GM12892 (cell line): ENCODE measurements at regions not wholly inside any gene's neighbourhood (a gene's known extent, or its start where the extent isn't known, plus 50 kb on each side); places are given as distances from the start of the nearest gene placed in this dataset.

Source experiments
- DNase-seq: peaks from one replicate; pipeline ENCODE4 v3.0.0; 2011; ENCODE audit not compliant: insufficient read length
- FAIRE-seq: peaks from 2 replicates; lab custom pipeline; 2011; peaks lifted over from hg19 to GRCh38; lab: Jason Lieb, UNC
- POLR2A ChIP-seq: IDR thresholded peaks from 2 replicates; pipeline ENCODE4 v1.6.1; 2011; ENCODE audit warnings: low read depth, low read length, control low read depth
- POLR2AphosphoS5 ChIP-seq: IDR thresholded peaks from 2 replicates; pipeline ENCODE4 v1.6.1; 2011; ENCODE audit warnings: low read depth, low read length, control low read depth
- TAF1 ChIP-seq: IDR thresholded peaks from 2 replicates; pipeline ENCODE4 v1.6.1; 2011; ENCODE audit warnings: low read depth, mild to moderate bottlenecking, control low read depth, low read length, borderline replicate concordance

DNA sequence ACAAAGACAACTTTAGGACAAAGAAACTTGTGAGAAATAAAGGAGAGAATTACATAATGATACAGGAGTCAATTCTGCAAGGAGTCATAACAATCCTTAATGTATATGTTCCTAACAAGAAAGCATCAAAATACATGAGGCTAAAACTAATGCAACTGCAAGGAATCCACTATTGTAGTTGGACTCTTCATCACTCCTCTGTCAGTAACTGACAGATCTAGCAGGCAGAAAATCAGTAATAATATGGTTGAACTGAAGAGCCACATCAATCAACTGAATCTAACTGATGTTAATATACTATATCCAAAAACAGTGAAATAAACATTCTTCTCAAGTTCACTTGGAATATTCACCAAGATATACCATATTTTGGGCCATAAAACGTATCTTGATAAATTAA lies 1806.4 kb upstream of the CELF4 start:
- TF ChIP-seq POLR2AphosphoS5 (no peak), TAF1 (no peak), POLR2A (no peak)
- DNase-seq: no peak
- no peak for FAIRE-seq

DNA sequence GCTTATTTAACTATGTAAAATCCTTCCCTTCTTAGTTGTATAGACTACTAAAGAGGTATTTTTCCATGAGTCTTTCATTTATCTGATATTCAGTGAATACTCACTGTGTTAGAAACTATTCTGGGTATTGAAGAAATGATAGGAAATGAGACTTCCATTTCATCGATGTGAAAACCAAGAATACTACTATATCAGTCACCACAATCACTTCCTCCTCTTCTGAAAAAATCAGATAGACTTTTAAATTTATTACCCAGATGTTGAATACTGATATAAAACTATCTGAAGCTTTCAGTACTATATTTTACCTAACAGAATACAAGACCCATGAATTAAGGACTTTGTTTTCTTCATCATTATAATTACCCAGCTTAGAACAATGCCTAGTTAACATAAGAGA lies 1801.1 kb upstream of the CELF4 start:
- TF ChIP-seq POLR2AphosphoS5: no peak
- TF ChIP-seq POLR2A: no peak
- no peak for TF ChIP-seq TAF1
- DNase-seq (no peak), FAIRE-seq (no peak)

DNA sequence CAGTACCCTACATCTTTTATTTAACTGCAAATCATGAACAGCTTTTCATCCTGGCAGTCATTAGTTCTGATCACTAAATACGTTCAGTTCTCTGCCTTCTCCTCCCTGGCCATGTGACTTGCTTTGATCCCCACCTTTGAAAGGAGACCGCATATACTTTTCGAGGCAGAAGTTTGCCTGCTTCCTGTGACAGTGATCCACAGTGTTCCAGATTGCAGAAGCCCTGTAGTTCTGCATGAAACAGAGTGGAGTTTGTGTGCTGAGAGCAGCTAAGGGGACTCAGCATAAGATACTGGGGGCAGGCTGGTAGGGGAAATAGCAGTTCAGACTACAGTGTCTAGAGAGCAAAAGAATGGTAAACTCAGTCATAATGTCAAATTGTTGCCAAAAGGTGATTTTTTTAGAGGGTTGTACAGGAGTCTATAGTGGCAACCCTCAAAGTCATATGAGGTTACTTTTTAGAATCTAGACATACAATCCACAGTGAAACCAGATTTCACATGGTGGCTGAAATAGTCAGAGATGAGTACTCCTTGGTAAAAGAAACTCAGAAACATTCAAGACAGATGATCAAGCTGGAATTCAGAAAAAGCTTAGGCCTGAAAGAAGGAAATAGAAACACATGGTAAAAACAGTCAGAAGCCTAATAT lies 1800.4 kb upstream of the CELF4 start:
- FAIRE-seq (no peak), DNase-seq (no peak)
- TF ChIP-seq POLR2A (no peak), TAF1 (no peak), POLR2AphosphoS5 (no peak)

DNA sequence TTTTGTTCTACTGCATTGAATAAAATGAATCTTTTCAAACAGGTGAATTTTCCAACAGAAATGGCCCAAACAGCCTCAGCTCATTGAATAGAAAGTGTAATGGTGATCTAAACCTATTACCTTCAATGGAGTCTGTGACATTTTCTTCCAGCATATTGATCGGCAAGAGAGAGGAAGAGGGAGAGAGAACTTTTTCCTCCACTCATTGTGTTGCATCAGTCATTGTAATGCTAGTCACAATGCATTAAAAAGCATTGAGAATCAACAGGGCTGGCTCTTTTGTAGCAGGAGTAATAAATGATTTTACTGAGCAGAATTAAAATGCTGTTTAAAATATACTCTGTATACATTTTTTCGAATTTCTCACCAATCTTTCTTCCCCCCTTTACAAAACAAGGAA lies 1794.5 kb upstream of the CELF4 start:
- DNase-seq (no peak), FAIRE-seq (no peak)
- no peak for TF ChIP-seq POLR2AphosphoS5
- no peak for TF ChIP-seq TAF1
- TF ChIP-seq POLR2A: no peak

DNA sequence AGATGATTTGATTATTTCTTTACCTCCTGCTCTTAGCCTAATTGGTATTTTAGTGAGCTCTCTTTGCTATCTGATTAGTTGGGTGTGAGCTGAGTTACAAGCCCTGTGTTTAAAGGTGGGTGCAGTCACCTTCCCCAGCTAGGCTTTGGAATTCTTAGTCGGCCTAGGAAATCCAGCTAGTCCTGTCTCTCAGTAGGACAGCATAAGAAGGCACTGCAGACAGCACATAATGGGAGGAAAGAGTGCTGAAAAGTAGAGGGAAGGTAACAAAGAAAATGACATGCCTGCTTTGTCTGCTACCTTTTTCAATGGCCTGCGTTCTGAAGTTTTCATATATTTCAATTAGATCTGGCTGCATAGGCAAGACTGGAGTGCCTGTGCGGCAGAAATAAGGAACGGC lies 1794.0 kb upstream of the CELF4 start:
- TF ChIP-seq POLR2AphosphoS5 (no peak), POLR2A (no peak), TAF1 (no peak)
- FAIRE-seq: no peak

DNA sequence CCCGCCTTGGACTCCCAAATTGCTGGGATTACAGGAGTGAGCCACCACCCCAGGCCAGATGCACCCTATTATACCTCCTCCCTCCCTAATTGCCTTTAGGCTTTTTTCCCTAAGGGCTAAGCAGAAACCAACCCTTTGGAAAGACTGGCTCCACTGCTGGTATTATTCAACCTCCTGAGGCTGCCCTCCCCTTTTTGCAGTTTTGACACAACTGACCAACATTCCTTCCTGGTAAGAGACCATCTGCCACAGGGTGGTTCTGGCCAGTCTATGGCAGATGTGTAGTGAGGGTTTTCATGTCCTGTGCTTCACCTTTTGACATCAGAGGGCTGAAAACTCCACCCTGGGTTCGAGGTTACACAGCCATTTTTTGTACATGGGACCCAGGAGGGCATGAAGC lies 1785.3 kb upstream of the CELF4 start:
- FAIRE-seq (no peak), DNase-seq (no peak)
- TF ChIP-seq TAF1: no peak
- no peak for TF ChIP-seq POLR2A
- TF ChIP-seq POLR2AphosphoS5: no peak

More for the DNA sequence above, 1794.0 kb upstream of the CELF4 start:
- no peak for DNase-seq

DNA sequence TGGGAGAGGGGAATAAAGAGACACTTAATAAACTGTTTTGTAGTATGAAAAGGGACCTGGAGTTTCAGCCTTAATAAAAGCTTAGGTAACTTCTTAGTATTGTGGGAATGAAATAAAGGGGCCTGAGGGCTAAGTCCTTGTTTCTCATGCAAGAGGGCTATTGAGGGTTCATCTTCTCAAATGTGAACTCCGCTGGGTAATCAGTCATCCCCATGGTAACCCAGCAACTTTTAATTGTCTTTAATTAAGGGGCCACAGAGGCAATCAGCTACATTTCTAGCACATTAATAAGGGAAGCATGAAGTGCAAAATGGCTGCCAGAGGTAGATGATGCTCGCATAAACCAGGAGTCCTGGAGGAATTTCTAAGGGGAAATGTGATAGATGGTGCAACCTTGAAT lies 1784.2 kb upstream of the CELF4 start:
- DNase-seq: no peak
- FAIRE-seq: no peak
- no peak for TF ChIP-seq TAF1
- no peak for TF ChIP-seq POLR2A
- TF ChIP-seq POLR2AphosphoS5: no peak

DNA sequence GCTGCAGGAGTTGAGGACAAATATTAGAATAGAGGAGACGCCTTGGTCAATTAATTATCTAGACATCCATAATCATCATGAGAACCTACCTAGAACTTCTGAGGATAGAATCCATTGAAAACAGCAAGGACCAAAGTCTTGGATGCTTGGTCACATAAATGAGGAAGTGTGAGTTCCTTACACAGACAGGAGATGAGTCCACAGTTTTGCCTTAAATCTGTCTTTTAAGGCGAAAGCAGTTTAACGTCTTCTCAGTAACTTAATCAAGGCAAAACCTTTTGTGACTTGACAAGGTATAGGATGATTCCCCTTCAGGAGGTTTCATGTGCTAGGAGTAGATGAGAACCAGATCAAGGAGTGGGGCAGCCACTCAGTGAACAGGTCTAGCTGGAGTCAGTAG lies 1783.2 kb upstream of the CELF4 start:
- FAIRE-seq: no peak
- TF ChIP-seq POLR2AphosphoS5 (no peak), POLR2A (no peak), TAF1 (no peak)

DNA sequence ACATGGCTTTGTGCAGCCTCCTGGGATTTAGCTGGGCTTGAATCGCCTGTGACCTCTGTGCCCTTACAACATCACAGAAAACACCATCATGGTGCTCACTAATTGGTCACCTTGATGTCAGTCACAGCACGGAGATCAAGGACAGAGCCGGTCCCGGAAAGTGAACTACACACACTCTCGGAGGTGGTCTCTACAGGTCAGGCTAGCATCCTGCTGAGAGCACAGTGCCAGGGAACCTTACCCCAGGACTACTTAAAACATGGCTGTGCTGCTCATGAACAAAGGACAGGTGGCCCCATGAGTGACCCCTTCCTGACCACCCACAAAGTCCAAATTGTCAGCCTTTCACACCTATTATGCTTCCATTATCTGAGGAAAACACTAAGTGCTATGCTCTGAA lies 1782.1 kb upstream of the CELF4 start:
- FAIRE-seq: no peak
- DNase-seq: no peak

More for the DNA sequence above, 1783.2 kb upstream of the CELF4 start:
- DNase-seq: no peak

DNA sequence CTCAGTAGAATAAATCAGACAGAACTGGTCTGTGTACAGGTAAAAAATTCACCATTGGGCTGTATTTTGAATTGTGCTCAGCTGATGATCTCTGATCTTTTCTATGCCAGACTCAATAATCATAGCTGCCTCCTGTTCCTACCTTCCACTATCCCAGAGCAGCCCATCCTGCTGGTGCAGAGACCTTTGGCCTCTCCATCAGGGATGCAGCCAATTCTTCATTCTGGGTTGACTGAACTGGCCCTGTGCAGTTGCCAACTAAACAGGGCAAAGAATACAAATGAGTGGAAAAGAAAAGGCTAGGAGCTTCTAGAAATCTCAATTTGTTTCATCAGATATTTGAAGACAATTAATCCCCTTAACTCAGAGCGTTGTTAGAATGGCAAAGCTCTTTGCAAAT lies 1781.3 kb upstream of the CELF4 start:
- DNase-seq: no peak
- TF ChIP-seq TAF1 (no peak), POLR2A (no peak), POLR2AphosphoS5 (no peak)
- FAIRE-seq: no peak

More for the DNA sequence above, 1782.1 kb upstream of the CELF4 start:
- no peak for TF ChIP-seq TAF1
- TF ChIP-seq POLR2A: no peak
- TF ChIP-seq POLR2AphosphoS5: no peak

DNA sequence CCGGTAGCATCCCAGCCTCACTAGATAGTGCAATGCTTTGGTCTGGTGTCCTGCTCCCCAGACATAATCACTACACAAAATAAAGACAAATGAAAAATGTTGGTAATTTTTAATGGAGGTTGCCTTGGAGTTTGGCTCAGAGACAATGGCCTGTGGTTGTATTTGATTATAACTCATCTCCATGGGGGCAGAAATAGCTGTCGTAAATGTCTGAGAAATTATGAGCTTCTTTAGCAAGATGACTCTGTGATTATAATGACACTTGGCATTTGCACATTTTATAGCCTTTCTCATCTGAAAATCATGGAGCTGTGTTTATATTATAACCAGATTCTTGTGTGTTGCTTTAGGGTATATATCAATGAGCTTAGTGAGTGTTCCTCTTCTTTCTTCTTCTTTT lies 1779.7 kb upstream of the CELF4 start:
- FAIRE-seq: no peak
- DNase-seq: no peak
- TF ChIP-seq TAF1 (no peak), POLR2A (no peak), POLR2AphosphoS5 (no peak)

DNA sequence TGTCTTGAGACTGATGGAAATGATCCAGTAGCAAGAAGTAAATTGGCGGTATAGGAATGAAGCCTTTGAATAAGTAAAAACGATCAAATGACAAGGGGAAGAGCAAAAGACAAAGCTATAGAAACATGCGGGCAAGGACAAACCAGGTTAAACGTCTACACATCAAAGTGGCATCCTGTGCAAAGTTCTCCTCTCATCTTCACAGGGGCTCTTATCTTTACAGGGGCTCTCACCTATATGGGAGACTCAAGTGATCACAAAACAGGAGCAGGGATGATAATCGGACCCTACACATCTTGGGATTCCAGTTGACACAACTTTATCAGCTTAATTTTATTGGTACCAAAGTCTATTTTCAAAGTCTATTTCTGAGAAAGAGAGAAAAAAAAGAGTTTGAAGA lies 1778.9 kb upstream of the CELF4 start:
- TF ChIP-seq POLR2A (no peak), POLR2AphosphoS5 (no peak), TAF1 (no peak)
- FAIRE-seq (no peak), DNase-seq (no peak)

DNA sequence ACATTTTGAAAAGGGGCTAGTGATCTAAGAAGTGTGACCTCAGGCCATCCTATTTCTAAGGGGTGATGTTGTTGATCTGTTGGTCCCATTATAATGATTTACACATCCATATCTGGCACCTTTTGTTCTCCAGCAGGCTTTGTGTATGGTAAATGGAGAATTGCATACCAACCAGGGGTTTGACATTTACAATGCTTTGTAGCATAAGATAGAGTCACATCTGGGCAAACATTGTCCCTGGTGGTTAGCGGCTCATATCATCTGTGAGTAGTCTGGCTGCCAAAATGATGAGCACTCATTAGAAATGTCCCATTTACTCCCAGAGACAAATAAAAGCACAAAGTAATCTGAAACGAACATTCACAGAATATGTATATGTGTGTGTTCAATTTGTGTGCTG lies 1775.5 kb upstream of the CELF4 start:
- FAIRE-seq (no peak), DNase-seq (no peak)
- TF ChIP-seq POLR2AphosphoS5 (no peak), POLR2A (no peak), TAF1 (no peak)
